SK-N-MC (cell line): ENCODE measurements at regions not wholly inside any gene's neighbourhood (a gene's known extent, or its start where the extent isn't known, plus 50 kb on each side); places are given as distances from the start of the nearest gene placed in this dataset.

Experiments
- EZH2 ChIP-seq: fragments of 200-600 bp; sonication (generic); IDR thresholded peaks from one replicate; pipeline ENCODE4 v1.6.1; 2017; ENCODE audit warnings: antibody characterized with exemption
- POLR2AphosphoS5 ChIP-seq: IDR thresholded peaks from 2 replicates; pipeline ENCODE4 v1.6.1; 2012; ENCODE audit warnings: mild to moderate bottlenecking, low read depth, low read length, borderline replicate concordance

- no peak for TF ChIP-seq EZH2
- no peak for TF ChIP-seq POLR2AphosphoS5
These were observed 441.3 kb upstream of the DEPDC1 start for GRCh38 chr1:68938051-68938666.
